ENCODE measurements at regions not wholly inside any gene's neighbourhood (a gene's known extent, or its start where the extent isn't known, plus 50 kb on each side); places are given as distances from the start of the nearest gene placed in this dataset.

DNA sequence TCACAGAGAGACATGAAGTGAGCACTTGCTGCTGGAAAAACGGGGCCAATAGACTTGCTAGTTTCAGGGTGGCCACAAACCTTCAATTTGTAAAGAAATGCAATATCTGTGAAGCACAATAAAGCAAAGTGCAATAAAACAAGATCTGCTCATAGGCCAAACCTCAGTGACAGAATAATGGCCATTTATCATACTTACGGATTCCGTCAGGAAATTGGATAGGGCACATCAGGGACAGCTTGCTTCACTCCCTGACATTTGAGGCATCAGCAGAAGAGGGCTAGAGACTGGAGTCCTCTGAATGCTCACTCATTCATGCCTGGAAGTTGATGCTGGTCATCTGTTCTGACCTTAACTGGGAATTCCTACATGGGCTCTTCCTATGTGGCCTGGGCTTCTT, 165.5 kb upstream of the OPRM1 start:
- no peak for DNase-seq (ENCODE audit: low read depth)

DNA sequence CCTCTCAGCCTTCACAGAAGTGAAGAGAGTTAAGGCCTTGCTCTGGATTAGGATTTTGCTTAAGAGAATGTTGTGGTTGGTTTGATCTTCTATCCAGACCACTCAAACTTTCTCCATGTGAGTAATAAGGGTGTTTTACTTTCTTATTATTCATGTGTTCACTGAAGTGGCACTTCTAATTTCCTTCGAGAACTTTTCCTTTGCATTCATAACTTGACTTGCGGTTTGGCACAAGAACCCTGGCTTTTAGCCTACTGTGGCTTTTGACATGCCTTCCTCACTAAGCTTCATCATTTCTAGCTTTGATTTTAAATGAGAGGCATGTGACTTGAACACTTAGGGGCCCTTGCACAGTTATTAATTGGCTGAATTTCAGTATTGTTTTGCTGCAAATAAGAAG, 166.1 kb upstream of the OPRM1 start:
- DNase-seq (ENCODE audit: low read depth), result peak; percentile 78

DNA sequence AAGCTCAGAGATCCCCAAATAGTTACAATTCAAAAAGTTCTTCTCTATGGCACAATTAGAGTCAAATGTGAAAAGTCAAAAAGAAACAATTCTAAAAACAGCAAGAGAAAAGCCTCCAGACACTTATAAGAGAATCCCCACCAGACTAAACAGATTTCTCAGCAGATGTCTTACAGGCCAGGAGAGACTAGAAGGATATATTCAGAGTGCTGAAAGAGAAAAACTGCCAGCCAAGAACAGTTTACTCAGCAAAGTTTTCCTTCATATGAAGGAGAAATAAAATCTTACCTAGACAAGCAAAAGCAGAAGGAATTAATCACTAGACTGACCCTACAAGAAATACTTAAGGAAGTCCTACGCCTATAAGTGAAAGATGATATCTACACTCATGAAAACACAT, 176.1 kb upstream of the OPRM1 start:
- no peak for DNase-seq (ENCODE audit: low read depth)

GRCh38 chr6:153862139-153862538, 176.9 kb upstream of the OPRM1 start:
- DNase-seq (ENCODE audit: low read depth), result no peak

DNA sequence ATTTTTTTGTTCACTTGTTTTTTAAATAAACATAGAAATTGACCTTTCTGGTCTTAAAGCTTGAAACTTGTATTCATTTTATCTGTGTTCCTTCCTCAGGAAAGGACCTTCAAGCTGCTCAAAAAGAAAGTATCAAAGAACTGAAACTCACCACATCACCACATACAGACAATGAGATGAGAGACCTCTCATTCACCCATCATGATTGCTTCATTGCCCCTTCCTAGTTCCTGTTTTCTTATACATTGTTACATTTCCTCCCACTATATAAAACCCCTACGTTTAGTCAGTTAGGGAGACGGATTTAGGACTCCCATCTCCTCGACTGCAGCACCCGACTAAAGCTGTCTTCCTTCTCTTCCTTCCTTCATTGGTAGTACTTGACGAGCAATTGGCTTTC, 180.5 kb upstream of the OPRM1 start:
- no peak for DNase-seq (ENCODE audit: low read depth)

- DNase-seq (ENCODE audit: low read depth), result no peak
Observed at GRCh38 chr6:153856929-153857376, 182.1 kb upstream of the OPRM1 start.

- DNase-seq (ENCODE audit: low read depth), result peak; percentile 67
Observed at GRCh38 chr6:153852481-153852880, 186.6 kb upstream of the OPRM1 start.

GRCh38 chr6:153852034-153852433, 187.0 kb upstream of the OPRM1 start:
- DNase-seq (ENCODE audit: low read depth), result peak; percentile 16

GRCh38 chr6:153849072-153849779, 189.8 kb upstream of the OPRM1 start:
- DNase-seq (ENCODE audit: low read depth), result peak; percentile 10

GRCh38 chr6:153843420-153843819, 195.6 kb upstream of the OPRM1 start:
- no peak for DNase-seq (ENCODE audit: low read depth)

GRCh38 chr6:153842491-153842890, 196.5 kb upstream of the OPRM1 start:
- DNase-seq (ENCODE audit: low read depth), result no peak

DNA sequence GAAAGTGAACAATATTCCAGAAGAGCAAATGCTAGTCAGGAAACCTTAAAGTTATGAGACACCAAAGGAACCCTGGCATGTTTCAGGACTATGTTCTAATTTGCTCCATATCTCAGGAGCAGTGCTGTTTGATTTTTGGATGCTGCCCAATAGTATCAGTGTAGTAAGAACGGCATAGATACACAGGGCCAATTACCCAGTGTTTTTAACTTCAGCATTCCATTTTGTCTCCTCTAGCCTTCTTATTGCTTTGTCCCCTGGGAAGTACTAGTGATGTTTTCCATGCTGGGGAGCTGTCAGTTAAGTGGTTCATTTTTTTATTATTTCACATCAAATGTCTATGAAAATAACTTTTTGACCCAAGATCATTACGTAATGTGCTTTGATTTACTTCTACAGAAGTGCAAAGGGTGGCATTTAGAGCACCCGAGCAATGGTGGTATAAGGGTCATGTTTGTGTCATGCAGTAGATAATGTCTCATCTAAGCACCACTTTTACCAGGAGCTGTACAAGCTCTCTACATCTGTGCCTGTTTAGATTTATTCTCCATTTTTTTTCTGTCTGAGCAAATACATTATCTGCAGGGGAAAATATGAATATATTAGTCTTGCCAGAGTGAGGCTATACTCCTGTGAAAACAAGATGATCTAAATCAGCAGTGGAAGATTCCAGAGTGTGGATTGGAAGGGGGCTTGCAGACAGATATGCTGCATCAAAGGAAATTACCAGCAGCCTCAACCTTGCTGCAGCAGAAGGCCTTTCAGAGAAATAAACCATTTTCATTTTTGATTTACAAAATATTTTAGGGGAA, 198.8 kb upstream of the OPRM1 start:
- no peak for DNase-seq (ENCODE audit: low read depth)

DNA sequence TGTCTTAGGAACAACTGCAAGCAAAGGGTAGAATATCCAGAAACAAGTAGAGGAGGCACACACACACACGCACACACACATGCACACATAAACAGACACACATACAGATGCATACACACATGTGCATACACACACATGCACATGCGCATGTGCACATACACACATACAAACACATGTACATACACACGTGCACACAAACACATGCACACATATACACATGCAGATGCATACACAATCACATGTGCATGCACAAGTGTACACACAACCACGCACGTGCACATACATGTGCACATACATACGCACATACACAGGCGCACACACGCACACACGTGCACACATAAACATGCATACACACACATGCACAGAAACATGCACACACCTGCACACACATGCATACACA, 206.5 kb upstream of the OPRM1 start:
- DNase-seq (ENCODE audit: low read depth), result no peak

- DNase-seq (ENCODE audit: low read depth), result no peak
Observed at GRCh38 chr6:153831350-153832078, 207.5 kb upstream of the OPRM1 start.

- no peak for DNase-seq (ENCODE audit: low read depth)
Observed at GRCh38 chr6:153817173-153817572, 221.9 kb upstream of the OPRM1 start.

GRCh38 chr6:153816366-153816765, 222.7 kb upstream of the OPRM1 start:
- peak; percentile 4 for DNase-seq (ENCODE audit: low read depth)

DNA sequence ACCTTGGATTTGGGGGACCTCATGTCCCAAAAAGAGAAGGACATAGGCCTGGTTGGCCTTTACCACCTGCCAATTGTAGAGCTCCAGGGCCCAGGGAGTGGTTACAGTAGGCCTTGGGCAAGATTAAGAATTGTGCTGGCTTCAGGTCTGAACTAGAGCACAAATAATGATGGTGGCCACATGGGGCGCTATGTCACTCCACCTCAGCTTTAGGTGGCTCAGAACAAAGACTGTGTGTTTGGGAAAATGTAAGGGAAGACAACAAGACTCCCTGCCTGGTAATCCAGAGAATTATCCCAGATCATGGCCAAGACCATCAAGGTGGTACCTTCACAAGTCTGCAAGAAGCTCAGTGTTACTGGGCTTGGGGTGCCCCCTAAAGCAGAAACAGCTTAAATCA, 224.9 kb upstream of the OPRM1 start:
- no peak for DNase-seq (ENCODE audit: low read depth)

- DNase-seq (ENCODE audit: low read depth), result no peak
Observed at GRCh38 chr6:153804755-153805330, 234.2 kb upstream of the OPRM1 start.

DNA sequence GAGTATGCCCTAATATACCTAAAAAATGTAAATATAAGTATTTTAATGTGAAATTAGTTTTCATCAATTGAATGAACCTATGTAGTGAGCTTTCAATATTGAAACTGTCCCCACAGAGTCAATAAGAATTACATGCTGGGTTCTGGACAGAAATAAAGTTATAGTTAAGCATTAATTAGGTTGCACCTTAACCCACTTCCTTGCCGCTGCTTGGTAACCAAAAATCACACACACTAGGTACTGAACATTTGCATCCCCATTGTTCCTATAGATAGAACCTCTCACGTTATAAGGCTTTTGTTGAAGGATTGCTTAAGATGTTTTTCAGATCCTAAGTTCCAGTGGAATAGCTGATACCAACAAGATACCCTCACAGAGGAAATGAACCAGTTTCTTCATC, 237.1 kb upstream of the OPRM1 start:
- DNase-seq (ENCODE audit: low read depth), result peak; percentile 17

GRCh38 chr6:153800580-153801188, 238.4 kb upstream of the OPRM1 start:
- DNase-seq (ENCODE audit: low read depth), result no peak

DNA sequence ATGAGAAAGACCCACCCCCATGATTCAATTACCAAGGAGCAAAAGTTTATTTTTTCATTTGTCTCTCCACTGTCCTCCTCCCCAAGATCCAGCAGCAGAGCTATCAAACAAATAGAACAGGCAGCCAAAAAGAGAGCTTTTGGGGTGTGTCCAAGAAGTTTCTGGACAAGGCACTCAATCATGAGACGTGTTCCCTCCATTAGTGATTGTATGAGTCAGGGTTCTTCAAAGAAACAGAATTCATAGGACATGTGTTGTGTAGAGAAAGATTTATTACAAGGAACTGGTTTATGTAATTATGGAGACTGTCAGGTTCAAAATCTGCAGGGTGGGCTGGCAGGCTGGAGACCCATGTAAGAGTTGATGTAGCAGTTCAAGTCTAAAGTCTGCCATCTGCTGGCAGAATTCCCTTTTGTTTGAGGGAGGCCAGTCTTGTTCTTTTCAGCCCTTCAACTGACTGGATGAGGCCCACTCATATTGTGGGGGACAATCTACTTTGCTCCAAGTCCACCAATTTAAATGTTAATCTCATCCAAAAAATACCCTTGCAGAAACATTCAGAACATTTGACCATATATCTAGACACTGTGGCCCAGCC, 248.1 kb upstream of the OPRM1 start:
- peak; percentile 13 for DNase-seq (ENCODE audit: low read depth)

Data from renal cortical epithelial cell (primary cell).